HCT116 (cell line): ENCODE measurements at regions not wholly inside any gene's neighbourhood (a gene's known extent, or its start where the extent isn't known, plus 50 kb on each side); places are given as distances from the start of the nearest gene placed in this dataset.

ENCODE experiments used
- CTCF ChIP-seq, 3 experiments: fragments of 200-600 bp in 1 of 3; sonication (generic) in 1 of 3; IDR thresholded peaks in 2 of 3; conservative IDR thresholded peaks in 1 of 3; 2 replicates each; pipeline ENCODE4 v1.5.1; 2012 to 2017; ENCODE audit warnings: low read depth in 2 of 3, low read length in 2 of 3, antibody characterized with exemption in 1 of 3, borderline replicate concordance in 1 of 3, control low read depth in 1 of 3, mild to moderate bottlenecking in 1 of 3, mixed read lengths in 1 of 3, mixed run types in 1 of 3, moderate library complexity in 1 of 3; ENCODE audit not compliant: insufficient read depth in 1 of 3
- EZH2 ChIP-seq: fragments of 200-600 bp; sonication (generic); IDR thresholded peaks from 2 replicates; pipeline ENCODE4 v1.6.1; 2017; ENCODE audit warnings: antibody characterized with exemption, mixed run types
- EZH2phosphoT487 ChIP-seq: fragments of 200-600 bp; IDR thresholded peaks from 2 replicates; pipeline ENCODE4 v1.6.1; 2018; ENCODE audit warnings: antibody characterized with exemption, borderline replicate concordance
- JUND ChIP-seq: IDR thresholded peaks from 2 replicates; pipeline ENCODE4 v1.6.1; 2012
- POLR2A ChIP-seq: IDR thresholded peaks from 2 replicates; pipeline ENCODE4 v1.7.0; 2011; ENCODE audit warnings: borderline replicate concordance; ENCODE audit not compliant: insufficient read depth, insufficient read length; ENCODE audit errors: extremely low read depth
- POLR2AphosphoS5 ChIP-seq: IDR thresholded peaks from 2 replicates; pipeline ENCODE4 v1.6.1; 2011; ENCODE audit warnings: mild to moderate bottlenecking, low read depth, low read length, moderate library complexity
- REST ChIP-seq: IDR thresholded peaks from 2 replicates; pipeline ENCODE4 v1.6.1; 2012; ENCODE audit warnings: low read depth
- TCF7L2 ChIP-seq: IDR thresholded peaks from 2 replicates; pipeline ENCODE4 v1.7.0; 2011; ENCODE audit warnings: borderline replicate concordance, inconsistent platforms; ENCODE audit not compliant: insufficient read depth, insufficient read length; ENCODE audit errors: extremely low read depth
- YY1 ChIP-seq: IDR thresholded peaks from 2 replicates; pipeline ENCODE4 v1.6.1; 2011; ENCODE audit warnings: low read length, low read depth, moderate library complexity, mild to moderate bottlenecking; ENCODE audit not compliant: insufficient replicate concordance; ENCODE audit errors: extremely low read depth
- ZNF274 ChIP-seq: fragments of 200-500 bp; sonication (Bioruptor generic); IDR thresholded peaks from 2 replicates; pipeline ENCODE4 v1.6.1; 2014; ENCODE audit warnings: mild to moderate bottlenecking, low read depth, low read length, inconsistent platforms
- TF ChIP-seq, protein P1 (sequence below): IDR thresholded peaks from 2 replicates; pipeline ENCODE4 v1.6.1; 2012
- TF ChIP-seq, protein P2 (sequence below): IDR thresholded peaks from 2 replicates; pipeline ENCODE4 v1.6.1; 2012

DNA sequence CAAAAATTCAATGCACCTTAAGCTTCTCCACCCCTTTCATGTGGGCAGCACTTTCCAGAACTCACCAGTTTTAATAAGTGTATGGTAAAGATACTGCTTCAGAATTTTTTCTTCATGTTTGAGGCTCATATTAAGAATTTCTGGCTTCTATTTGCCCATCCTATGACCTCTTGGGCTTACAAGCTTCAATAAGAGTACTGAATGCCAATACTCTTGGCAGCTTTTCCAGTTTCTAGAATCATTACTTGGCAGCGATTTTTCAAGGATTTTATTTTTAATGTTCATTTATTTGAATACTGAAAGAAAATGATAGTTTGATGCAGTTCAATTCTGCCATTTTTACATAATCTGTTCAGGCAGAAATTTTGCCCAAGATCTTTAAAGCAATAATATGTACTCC is 242.1 kb upstream of the KCND2 start:
- no peak for TF ChIP-seq EZH2
- TF ChIP-seq CTCF (IDR thresholded peaks at IDR 0.05 in 2 of 3, conservative IDR thresholded peaks at IDR 0.05 in 1 of 3; ENCODE audit: borderline replicate concordance in 1 of 3, insufficient read depth in 1 of 3, low read depth in 2 of 3, low read length in 2 of 3): no peak
- TF ChIP-seq, protein P1, sequence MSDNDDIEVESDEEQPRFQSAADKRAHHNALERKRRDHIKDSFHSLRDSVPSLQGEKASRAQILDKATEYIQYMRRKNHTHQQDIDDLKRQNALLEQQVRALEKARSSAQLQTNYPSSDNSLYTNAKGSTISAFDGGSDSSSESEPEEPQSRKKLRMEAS: no peak
- TF ChIP-seq REST: no peak
- TF ChIP-seq YY1: no peak
- no peak for TF ChIP-seq POLR2AphosphoS5
- TF ChIP-seq EZH2phosphoT487: no peak
- no peak for TF ChIP-seq POLR2A
- TF ChIP-seq ZNF274: no peak
- no peak for TF ChIP-seq TCF7L2
- no peak for TF ChIP-seq JUND
- TF ChIP-seq, protein P2, sequence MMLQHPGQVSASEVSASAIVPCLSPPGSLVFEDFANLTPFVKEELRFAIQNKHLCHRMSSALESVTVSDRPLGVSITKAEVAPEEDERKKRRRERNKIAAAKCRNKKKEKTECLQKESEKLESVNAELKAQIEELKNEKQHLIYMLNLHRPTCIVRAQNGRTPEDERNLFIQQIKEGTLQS: no peak
